HG02852 (cell line): ENCODE measurements at regions not wholly inside any gene's neighbourhood (a gene's known extent, or its start where the extent isn't known, plus 50 kb on each side); places are given as distances from the start of the nearest gene placed in this dataset.

Source experiments
- ATAC-seq: cut with Tn5 transposase; IDR thresholded peaks from one replicate; pipeline ENCODE4 v1.9.1; 2021; ENCODE audit warnings: mild to moderate bottlenecking, moderate library complexity; ENCODE audit not compliant: unreplicated experiment

DNA sequence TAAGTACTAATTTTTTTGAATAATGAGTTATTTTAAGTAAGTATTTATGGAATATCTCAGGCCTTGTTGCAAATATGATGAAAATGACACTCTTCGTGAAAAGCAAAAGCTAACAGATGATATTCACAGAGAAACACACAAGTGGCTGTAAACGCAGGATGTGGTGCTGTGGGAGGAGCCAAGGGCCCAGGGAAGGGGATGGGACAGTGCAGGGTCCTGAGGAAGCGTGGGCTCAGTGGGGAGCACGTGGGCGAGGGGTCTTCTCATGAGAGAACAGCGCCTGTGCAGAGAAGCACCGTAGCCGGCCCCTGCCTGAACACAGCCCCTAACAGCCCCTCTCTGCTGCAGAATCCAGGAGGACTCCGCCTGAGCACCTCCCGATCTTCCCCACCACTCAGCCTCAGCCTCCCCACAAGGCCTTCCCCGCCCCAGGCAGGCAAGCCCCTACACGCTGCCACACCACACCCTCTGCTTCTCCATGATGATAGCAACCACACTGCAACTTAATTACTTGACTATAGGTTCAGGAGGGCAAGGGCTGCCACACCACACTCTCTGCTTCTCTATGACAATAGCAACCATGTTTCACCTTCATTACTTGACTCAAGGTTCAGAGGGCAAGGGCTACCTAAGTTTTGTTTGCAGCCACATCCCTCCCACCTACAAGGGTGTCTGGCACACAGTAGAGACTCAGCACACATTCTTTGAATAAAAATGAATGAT is 152.6 kb upstream of the RNF32 start:
- no peak for ATAC-seq

DNA sequence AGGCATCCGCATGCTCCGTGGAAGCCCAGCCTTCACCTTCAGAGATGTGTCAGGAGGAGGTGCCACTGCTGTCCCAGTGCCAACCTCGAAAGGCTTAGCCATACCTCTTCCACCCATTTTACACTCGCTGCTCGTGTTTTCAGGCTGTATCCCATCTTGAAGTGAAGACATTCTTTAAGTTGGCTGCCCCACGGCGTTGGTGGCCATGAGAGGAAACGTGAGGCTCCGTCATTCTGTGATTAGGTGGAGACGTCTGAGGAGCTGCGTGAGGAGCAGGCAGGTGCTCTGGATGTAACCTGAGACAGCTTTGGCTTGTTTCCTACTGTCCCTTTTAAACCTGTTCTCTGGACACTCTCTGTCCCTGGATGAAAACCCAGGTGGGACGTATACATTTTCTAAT is 159.9 kb upstream of the RNF32 start:
- no peak for ATAC-seq

- no peak for ATAC-seq
These were observed 161.0 kb upstream of the RNF32 start for GRCh38 chr7:156479596-156479995.

GRCh38 chr7:156478486-156478885 is 162.1 kb upstream of the RNF32 start:
- no peak for ATAC-seq

- no peak for ATAC-seq
These were observed 164.9 kb upstream of the RNF32 start for GRCh38 chr7:156475666-156476065.

DNA sequence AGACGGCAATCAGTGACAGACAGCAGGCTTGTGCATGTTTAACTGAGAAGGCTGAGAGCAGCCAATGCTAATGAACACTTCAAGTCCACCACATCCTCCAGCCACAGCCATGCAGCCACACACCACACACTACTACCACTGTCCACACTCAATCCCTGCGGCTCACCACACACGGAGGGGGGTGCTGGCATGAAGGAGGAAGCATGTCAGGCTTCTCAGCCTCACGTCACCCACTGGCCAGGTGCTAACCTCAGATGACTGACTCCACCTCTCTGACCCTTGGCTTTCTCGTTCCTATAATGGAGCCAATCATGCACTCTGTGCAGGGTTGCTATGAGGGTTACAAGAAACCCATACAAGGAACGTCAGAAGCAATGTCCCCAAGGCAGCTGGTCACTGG is 165.4 kb upstream of the RNF32 start:
- ATAC-seq, result no peak

DNA sequence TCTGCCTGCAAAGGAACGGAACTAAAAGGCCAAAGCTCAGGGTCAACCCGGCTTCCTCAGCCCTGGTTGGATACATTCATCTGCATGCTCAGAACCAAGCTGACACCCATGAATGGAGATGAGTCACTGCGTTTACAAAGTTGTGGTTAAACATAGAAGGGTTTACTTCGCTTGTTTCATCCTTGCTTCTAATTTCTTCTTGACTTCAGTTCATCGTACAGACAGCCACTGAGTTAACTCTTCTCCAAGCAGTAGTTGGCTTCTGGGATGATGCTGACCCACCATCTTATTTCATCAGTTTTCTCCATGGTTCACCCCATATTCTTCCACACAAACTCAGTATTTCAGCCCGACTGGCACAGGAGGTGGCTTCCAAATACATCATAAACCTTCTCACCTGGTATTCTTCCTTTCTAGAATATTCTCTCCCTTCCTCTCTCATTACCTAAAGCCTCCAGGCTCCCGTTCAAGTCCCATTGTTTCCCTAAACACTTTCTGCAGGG is 166.3 kb upstream of the RNF32 start:
- ATAC-seq, result no peak

GRCh38 chr7:156473476-156474240 is 166.9 kb upstream of the RNF32 start:
- ATAC-seq, result no peak

DNA sequence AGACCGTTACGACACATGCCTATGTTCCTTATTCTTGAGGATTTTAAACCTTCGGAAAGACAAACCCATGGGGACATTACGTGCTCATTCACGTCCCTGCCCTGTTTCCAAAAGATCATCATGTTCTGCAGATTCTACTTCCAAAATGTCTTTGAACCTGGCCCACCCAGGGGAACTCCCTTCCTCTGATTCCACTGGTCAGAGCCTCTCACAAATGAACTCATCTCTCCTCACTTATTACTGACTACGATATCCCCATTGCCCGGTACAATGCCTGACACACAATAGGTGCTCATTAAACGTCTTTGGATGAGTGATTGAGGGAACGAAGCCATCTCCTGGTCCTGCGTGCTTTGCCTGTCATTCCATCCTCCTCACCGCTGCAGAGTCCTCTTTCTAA is 168.3 kb upstream of the RNF32 start:
- ATAC-seq, result no peak

DNA sequence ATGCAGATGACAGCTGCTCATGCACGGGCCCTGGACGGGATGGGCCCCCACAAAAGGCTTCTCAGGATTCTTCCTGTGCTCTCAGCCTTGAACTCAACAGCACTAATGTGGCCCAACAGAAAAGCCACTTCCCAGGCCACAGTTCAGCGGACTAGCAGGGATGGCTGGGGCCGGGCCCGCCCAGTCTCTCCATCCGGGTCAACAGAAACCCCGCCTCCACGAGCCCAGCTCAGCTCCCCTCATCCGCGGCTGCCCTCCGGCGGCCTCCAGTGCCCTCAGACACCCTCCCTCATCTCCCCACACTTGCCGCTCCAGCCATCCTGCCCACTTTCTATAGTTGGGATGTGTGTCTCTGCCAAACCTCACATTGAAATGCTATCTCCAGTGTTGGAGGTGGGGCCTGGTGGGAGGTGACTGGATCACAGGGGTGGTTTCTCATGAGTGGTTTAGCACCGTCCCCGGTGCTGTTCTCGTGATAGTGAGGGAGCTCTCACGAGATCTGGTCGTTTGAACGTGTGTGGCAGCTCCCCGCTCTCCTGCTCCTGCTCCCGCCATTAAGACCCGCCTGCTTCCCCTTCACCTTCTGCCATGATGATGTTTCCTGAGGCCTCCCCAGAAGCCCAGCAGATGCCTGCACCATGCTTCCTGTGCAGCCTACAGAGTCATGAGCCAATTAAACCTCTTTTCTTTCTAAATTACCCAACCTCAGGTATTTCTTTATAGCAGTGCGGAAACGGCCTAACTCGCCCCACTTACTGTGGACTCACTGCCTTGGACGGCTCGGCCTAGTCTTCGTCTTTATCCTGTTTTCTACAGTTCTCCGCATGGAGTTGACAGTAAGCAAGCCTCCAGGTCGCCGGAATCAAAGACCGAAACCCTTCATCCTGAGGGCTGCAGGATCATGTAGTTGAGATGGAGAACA is 169.9 kb upstream of the RNF32 start:
- no peak for ATAC-seq

DNA sequence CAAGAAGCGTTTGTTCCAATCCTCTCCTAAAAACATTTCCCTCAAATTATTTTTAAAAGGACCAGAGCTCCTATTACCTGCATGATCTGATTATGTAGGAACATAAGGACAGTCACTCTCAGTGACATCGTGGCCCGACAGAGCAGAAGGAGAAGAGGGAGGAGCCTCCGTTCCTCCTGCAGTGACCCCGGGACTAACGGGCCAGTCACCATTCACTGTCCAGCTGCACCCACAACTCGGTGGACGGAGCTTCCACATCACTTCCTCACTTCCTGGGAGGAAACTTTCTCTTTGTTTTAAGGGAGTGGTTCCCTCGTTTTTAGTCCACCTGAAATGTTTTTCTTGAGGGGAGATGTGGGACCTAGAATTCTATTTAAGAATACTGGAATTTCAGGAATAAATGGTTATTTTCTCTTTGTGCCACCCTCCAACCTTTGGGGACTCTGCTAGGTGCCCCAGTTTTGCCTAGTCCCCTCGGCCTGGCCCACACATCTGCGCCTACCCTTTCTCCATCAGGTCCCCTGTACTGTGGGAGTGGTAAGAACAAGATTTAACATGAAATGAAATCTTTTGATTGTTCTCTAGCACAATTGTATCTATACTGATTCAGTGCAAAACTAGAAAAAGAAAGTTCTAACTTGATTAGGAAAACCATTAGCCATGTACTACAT is 173.5 kb upstream of the RNF32 start:
- ATAC-seq, result no peak

GRCh38 chr7:156466272-156466671 is 174.3 kb upstream of the RNF32 start:
- no peak for ATAC-seq

DNA sequence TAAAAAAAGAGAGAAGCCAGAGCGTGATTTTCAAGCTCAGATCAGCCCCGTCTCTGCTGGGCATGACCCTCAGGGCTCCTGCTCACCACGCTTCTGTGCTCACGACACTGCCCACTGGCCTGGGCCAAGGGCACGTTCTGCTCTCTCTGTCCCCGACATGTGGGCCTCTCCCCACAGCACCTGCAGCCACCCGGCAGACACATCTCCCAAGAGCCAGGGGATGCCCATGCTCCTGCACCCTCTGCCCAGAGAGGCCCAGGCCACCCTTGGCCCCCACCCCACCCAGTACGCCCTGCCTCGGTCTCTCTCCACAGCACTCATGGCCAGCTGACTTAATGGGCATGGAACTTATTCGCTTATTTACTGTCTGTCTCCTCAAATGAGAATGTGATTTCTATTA is 175.4 kb upstream of the RNF32 start:
- ATAC-seq, result no peak

GRCh38 chr7:156464339-156464738 is 176.2 kb upstream of the RNF32 start:
- no peak for ATAC-seq

DNA sequence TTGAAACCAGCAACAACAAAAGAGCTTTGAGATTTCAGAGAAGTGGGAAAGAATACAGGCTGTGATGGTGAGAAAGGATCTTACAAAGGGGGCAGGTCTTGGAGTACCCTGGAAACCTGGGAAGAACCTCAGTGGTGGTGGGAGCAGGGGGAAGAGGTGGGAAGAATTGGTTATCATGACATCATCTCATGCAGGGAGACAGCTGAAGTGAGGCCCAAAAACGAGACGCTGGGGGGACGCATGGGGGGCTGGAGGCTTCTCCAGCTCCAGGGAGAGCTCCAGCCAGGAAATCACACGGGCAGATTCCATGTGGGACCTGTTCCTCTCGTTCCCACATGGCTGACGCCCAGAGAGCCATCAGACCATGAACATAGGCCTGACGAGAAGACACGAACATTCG is 177.3 kb upstream of the RNF32 start:
- ATAC-seq, result no peak

- ATAC-seq, result no peak
These were observed 178.5 kb upstream of the RNF32 start for GRCh38 chr7:156461881-156462665.

DNA sequence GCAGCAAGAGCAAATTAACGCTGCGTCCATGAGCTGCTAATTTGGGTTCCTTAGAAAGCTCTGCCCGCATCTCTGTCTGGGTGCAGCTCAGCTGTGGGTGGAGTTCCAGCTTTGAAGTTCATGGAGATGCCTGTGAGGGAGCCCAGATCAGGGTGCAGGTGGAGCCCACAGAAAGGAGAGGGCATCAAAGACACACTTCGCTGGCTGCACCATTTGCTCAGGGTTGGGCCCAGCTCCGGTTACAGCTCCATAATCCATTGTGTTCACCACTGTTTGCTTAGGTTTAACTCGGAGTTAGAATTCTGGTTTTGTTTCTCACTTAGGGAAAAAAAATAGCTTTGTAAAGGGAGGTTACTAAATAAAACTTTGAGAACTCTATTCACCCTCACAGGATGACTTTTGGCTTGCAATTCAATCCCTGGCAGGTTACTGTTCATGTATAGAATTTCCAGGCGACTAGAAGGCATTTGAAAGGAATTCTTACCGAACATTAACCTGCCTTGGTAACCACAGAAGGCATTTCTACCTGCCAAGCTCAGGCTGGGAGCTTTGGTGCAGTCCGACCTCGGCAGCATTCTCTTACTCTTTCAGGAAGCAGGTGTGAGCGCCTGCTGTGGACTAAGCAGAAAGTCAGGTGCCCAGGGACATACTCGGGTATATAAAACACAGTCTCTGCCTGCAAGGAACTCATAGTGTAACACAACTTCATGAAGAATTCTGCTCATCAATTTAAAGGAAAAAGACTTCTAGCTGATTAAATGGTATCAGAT is 179.5 kb upstream of the RNF32 start:
- no peak for ATAC-seq

DNA sequence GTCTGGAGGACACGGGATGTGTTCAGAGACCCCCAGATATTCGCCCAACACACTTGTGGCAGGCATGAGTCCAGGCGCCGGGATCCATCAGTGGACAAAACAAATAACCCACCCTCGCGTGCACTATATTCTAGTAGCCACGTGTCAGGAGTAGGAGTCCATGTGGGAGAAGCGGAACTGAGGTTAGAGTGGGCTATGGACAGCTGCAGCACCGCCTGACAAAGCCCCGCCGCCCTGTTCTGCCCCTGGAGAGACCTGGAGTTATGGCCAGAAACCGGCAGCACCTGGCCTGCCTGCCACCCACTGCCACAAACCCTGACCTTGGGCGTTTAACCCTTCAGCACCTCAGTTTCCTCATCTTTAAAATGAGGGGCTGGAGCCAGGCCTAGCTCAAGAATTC is 181.0 kb upstream of the RNF32 start:
- ATAC-seq, result no peak

GRCh38 chr7:156459067-156459466 is 181.5 kb upstream of the RNF32 start:
- no peak for ATAC-seq
